Peyer's patch (tissue), 4 donors: ENCODE measurements at regions not wholly inside any gene's neighbourhood (a gene's known extent, or its start where the extent isn't known, plus 50 kb on each side); places are given as distances from the start of the nearest gene placed in this dataset.

Experiments
- POLR2A ChIP-seq, 2 donors: fragments of 450-650 bp; IDR thresholded peaks; one replicate each; pipeline ENCODE4 v1.5.1; 2017; ENCODE audit warnings: antibody characterized with exemption in 2 of 2, mild to moderate bottlenecking in 2 of 2, moderate library complexity in 2 of 2
- TF ChIP-seq, protein P1 (sequence below), 6 experiments: fragments of 450-650 bp in 4 of 6; fragments of 200-600 bp in 2 of 6; sonication (generic) in 1 of 6; IDR thresholded peaks; one replicate each; pipeline ENCODE4 v1.5.1; 2017 to 2019; ENCODE audit warnings: antibody characterized with exemption in 6 of 6, mild to moderate bottlenecking in 3 of 6, moderate library complexity in 1 of 6

DNA sequence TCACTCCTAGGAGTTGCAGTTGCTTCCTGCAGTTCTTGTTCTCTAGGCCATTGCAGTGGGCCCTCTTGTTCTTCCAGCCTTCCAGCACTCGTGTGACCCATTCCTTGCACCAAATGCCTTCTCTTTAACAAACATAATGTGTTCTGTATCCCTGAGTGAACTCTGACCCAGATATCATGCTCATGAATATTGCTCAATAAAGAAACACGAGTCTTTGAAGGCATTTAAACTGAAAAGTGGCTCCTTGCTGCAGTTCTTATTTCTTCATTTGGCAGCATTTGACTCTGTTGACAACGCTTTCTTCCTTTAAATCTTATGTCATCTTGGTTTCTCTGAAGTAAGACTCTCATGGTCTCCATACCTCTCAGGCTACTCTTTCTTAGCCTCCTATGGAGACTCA, 100.7 kb upstream of the PDE4B start:
- TF ChIP-seq, protein P1, sequence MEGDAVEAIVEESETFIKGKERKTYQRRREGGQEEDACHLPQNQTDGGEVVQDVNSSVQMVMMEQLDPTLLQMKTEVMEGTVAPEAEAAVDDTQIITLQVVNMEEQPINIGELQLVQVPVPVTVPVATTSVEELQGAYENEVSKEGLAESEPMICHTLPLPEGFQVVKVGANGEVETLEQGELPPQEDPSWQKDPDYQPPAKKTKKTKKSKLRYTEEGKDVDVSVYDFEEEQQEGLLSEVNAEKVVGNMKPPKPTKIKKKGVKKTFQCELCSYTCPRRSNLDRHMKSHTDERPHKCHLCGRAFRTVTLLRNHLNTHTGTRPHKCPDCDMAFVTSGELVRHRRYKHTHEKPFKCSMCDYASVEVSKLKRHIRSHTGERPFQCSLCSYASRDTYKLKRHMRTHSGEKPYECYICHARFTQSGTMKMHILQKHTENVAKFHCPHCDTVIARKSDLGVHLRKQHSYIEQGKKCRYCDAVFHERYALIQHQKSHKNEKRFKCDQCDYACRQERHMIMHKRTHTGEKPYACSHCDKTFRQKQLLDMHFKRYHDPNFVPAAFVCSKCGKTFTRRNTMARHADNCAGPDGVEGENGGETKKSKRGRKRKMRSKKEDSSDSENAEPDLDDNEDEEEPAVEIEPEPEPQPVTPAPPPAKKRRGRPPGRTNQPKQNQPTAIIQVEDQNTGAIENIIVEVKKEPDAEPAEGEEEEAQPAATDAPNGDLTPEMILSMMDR (IDR thresholded peaks at IDR 0.05) = no peak
- TF ChIP-seq POLR2A (IDR thresholded peaks at IDR 0.05) = no peak
